Breast epithelium (tissue), 3 donors: ENCODE measurements at regions not wholly inside any gene's neighbourhood (a gene's known extent, or its start where the extent isn't known, plus 50 kb on each side); places are given as distances from the start of the nearest gene placed in this dataset.

Experiments used
- CTCF ChIP-seq, 3 donors: fragments of 450-650 bp; IDR thresholded peaks; one replicate each; pipeline ENCODE4 v1.5.1; 2016 to 2017; ENCODE audit warnings: antibody characterized with exemption in 3 of 3, mild to moderate bottlenecking in 3 of 3, moderate library complexity in 3 of 3
- POLR2A ChIP-seq: fragments of 450-650 bp; IDR thresholded peaks from one replicate; pipeline ENCODE4 v1.6.1; 2016; ENCODE audit warnings: antibody characterized with exemption, mild to moderate bottlenecking, moderate library complexity
- POLR2AphosphoS5 ChIP-seq, 3 donors: sonication (generic); formaldehyde crosslinking; IDR thresholded peaks; one replicate each; pipeline ENCODE4 v1.6.1; 2017; ENCODE audit warnings: antibody characterized with exemption in 3 of 3

DNA sequence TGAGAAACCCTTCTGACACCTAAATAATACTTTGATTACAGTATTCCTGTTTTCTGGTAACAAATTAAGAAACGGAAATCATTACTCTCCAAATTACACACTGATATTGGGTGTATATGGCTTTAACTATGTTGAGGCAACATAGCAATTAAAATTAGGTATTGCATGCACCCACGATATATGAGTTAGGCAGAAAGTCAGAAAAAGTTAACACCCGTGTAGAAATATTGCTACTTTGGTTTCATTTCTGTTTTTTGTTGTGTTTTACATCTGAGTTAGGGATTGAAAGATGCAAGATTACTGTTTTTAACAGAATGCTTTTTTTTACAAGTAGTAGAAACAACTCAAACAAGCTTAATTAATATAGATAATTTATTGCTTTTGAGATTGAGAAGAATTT, 327.8 kb downstream of the GBE1 start:
- no peak for TF ChIP-seq CTCF (IDR thresholded peaks at IDR 0.05)
- TF ChIP-seq POLR2A = no peak
- TF ChIP-seq POLR2AphosphoS5 (IDR thresholded peaks at IDR 0.05) = no peak
